ENCODE measurements at regions not wholly inside any gene's neighbourhood (a gene's known extent, or its start where the extent isn't known, plus 50 kb on each side); places are given as distances from the start of the nearest gene placed in this dataset.
"Not testable (repeated sequence)": the region's sequence is repeated elsewhere in the genome, so short reads cannot be mapped to it uniquely, and the experiment has no call there.

DNA sequence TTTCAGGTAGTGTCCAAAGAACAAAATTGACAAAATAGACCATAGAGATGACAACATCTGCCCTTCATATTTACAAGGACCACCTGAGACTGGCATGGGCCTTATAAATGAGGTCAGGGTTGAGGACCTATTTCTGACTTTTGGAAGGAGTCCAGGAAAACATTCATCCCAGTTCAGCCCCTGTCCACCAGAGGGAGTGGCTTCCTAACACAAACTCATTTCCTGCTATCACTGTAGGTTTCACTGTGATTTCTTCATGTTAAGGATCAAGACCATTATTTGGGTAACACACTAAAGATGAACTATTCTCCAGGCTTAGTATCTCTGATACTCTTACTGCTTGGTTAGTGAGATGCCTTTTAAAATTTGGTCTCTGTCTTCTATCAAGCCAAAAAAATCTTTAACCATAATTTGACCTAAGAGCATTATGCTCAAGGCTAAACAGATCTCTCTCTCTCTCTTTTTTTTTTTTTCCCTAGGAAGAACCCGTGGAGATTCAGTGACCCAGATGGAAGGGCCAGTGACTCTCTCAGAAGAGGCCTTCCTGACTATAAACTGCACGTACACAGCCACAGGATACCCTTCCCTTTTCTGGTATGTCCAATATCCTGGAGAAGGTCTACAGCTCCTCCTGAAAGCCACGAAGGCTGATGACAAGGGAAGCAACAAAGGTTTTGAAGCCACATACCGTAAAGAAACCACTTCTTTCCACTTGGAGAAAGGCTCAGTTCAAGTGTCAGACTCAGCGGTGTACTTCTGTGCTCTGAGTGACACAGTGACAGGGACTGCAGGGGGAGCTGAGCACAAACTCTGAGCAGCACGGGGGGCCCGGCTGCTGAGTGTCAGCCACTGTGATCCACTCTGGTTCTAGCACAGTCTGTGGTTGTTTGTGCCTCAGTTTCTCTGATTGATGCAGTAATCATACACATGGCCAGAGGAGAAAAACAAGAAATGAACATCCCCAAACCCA lies 267.6 kb upstream of the OR4E1 start:
- peak; percentile 30 for DNase-seq

DNA sequence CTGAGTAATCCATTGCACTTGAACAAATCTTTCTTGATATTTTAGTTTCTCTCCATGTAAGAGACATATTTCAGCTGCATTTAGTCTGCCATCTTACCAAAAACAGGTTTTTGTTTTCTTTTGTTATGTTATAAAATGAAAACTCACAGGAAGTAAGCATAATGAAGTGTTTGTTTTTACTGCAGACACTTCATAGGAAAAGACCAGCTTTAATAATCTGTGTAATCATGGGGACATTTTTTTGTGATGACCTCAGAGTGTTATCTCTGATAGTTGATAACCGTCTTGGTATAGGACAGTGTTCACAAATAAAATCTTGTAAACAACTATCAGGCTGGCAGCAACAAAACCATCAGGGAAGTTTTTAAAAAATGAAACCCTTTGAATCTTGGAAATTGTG lies 266.2 kb upstream of the OR4E1 start:
- no peak for DNase-seq

DNA sequence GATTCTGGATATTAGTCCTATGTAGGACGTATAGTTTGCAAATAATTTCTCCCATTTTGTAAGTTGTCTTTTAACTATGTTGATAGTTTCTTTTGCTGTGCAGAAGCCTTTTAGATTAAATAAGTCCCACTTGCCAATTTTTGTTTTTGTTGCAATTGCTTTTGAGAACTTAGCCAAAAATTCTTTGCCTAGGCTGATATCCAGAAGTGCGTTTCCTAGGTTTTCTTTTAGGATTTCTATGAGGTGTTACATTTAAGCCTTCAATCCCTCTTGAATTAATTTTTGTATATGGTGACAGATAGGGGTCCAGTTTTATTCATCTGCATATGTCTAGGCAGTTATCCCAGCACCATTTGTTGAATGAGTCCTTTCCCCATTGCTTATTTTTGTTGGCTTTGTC lies 264.4 kb upstream of the OR4E1 start:
- DNase-seq: no peak

DNA sequence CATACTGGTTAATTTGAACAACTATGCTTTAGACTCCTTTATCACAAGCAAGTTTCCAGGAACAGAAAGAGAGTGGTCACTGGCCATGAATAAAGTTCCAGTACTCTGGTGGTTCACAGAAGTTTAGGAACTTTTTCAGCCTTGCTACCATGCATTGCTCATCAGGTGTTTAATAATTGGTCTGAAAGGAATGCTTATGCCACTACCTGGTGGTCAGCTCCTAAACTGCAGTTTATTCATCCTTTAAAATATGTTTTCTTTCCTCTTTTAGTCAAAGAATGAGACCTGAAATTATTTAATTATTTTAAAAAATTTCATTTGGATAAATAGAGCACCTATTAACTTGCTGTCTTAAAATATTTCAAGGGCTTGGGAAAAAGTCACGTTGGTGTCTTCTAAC lies 260.1 kb upstream of the OR4E1 start:
- DNase-seq: no peak

DNA sequence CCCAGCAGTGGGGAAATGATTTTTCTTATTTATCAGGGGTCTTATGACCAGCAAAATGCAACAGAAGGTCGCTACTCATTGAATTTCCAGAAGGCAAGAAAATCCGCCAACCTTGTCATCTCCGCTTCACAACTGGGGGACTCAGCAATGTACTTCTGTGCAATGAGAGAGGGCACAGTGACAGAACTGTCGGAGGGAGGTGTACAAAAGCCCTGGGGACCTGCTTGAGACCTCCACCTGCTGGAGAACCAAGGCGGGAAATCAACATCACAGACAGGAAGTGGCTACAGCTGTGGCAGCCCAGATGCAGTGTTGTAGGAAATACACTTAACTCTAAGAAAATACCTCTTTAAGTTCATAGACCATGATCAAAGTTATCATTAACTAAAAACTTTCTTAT lies 250.9 kb upstream of the OR4E1 start:
- DNase-seq: peak; percentile 51

DNA sequence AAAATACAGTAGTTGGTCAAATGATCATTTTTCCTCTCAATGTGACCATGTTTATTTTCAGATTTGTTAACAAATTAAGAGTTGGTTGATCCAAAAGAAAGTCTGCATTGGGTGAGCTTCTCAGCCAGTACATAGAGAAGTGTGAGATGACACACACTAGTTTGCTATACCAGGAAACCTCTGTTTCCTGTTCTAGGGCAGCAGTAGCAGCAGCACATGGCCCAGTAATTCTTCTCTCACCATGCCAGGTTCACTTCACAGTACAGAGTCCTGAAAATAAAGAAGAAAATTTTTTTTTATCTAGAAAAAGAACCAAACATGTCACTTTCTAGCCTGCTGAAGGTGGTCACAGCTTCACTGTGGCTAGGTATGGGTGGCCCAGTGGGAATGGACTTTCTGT lies 250.2 kb upstream of the OR4E1 start:
- DNase-seq: peak; percentile 17

DNA sequence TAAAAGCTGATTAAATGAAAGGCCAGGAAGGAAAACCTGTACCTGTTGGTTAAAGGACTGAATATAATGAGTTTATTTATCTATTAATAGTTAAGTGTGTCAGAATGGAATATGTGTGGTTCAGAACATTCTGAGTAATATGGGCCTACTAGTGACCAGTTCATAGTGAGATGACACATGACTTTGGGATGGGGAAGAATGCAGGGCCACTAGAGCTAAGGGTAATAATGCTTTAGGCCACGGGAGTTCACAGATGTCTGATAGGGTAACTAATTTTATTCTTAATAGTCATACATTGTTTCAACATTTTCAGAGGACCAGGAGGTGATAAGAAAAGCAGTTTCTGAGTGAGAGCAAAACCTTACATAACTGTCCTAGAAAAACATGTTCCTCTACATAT lies 247.8 kb upstream of the OR4E1 start:
- no peak for DNase-seq

DNA sequence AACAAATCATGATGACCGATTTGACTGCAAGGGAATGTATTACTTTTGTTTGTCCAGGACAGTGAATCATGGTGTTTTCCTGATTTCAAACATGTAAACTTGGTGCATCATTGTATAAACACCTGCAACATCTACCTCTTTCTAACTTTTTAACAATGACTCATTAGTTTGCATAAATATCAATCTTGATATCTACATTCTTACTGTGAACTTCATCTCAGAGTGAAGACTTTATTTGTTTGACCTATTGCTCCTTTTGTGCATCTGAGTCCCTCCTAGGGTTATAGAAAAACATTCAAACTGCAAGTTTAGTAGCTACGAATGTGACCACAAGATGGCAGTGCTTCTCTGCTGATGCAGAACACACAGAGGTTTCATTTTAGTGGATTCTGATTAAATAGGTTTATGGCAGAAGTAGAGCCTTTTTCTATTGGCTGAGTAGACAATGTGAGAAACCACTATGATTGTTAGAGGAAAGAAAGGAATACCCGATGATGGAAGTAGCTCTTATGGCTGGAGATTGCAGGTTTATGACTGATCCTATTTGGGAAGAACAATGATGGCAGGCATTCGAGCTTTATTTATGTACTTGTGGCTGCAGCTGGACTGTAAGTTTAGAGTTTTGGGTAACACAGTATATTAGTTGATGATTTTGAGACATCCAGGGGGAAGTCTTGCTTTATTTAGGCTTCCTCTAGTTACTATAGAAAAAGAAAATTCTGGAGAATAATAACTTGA lies 244.2 kb upstream of the OR4E1 start:
- DNase-seq: peak; percentile 45

DNA sequence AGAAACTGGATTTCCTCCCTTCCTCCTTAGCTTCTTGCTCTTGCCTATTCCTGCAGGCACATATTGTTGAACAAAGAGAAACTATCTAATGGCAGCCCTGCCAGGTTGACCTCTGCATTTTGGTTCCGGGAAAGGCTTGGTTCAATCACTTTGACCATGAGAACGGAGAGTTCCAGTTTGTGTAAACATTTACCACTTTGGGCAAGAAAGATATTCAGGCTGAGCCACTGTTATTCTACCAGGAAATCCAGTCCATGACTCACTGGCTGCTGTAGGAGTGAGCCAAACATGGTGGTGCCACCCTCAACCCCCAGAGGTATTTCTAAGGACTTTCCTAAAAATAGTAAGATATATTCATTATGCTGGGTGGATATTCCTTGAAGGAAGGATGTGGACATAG lies 242.2 kb upstream of the OR4E1 start:
- no peak for DNase-seq

DNA sequence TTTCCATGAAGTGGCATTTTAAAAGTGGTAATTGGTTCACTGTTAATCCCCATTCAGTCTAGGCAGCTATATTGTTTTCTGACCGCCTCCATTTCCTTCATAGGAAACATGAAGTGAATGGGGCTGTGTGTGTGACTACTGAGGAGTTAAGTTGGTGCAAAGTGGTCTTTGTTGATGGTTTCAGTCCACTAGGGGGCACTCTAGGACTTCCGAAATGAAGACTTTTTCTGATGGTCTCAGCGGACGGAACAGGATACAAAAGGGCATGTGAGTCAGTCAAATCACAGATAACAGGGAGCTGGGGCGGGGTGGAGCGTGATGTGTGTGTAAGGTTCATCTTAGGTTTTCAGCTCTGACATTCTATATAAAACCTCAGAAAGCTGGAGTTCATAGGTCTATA lies 240.1 kb upstream of the OR4E1 start:
- DNase-seq: peak; percentile 72

DNA sequence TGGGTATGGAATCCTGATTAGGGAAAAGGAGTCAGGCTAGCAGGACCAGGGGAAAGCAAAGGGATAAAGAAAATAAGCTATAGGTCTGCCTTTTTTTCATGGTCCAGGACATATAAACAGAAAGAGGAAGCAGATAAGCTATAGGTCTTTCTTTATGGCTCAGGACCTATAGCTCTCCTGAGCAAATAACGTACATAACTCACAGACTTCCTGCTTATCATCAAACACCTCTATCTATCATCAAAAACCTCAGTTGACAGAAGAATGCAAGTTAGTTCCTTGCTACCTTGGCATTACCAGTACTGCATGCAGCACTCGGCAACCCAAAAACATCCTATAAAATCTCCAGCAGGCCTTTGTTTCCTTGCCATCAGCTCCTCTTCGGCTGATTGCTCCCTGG lies 238.7 kb upstream of the OR4E1 start:
- no peak for DNase-seq

DNA sequence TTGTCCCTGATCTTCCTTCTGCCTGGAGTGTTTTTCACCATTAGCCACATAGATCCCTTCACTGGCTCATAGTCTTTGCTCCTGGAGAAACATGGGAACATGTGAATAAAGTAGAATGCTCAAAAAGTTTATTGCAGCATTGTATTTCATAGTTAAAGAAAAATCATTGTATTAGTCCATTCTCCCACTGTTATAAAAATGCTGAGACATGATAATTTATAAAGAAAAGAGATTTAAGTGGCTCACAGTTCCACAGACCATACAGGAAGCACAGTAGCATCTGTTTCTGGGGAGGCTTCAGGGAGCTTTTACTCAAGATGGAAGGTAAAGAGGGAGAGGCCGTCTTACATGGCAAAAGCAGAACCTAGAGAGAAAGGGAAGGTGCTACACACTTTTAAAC lies 238.3 kb upstream of the OR4E1 start:
- no peak for DNase-seq

DNA sequence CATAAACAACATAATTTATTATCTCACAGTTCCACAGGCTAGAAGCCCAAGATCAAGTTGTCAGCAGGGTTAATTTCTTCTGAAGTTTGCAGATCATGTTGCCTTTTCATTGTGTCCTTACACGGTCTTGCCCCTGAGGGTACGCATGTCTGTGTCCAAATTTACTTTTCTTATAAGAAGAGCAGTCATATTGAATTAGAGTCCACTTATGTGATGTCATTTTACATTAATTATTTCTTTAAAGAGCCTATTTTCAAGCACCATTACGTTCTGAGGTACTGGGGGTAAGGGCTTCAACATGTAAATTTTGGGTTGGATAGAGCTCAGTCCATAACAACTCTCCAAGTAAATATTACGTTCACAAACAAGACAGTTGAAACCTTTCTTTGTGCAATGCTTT lies 236.6 kb upstream of the OR4E1 start:
- no peak for DNase-seq

DNA sequence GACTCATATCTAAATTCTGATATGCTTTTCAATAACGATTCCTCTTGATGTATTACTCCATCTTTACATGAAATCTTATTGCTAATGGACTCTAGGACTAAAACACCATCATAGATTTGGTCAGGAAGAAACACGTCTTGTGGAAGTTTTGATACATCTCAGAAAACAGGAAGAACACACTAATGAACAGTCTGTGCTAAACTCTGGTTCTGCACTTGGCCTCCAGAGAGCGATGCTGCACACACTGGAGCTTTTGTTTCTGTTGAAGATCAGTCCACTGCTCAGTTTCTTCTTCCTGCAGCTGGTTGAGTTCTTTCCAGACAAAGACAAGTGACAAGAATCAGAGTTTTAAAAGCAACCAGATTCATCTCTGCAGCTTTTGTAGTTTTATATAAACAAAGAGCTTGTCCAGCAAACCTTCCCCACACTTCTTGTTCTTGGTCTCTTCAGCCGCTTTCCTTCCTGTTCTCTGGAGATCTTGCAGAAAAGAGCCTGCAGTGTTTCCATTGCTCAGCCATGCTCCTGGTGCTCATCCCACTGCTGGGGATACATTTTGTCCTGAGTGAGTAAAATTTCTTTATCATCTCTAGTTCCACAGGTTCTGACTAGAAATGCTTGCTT lies 229.1 kb upstream of the OR4E1 start:
- peak; percentile 42 for DNase-seq

DNA sequence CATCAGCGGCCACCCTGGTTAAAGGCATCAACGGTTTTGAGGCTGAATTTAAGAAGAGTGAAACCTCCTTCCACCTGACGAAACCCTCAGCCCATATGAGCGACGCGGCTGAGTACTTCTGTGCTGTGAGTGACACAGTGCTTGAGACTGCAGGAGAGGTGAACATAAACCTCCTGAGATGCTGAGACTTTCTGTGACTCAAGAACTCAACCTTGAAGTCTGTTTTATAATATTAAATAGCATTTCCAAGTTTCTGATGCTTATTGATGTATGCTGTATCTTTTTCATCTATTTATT lies 221.2 kb upstream of the OR4E1 start:
- not testable (repeated sequence) for DNase-seq

DNA sequence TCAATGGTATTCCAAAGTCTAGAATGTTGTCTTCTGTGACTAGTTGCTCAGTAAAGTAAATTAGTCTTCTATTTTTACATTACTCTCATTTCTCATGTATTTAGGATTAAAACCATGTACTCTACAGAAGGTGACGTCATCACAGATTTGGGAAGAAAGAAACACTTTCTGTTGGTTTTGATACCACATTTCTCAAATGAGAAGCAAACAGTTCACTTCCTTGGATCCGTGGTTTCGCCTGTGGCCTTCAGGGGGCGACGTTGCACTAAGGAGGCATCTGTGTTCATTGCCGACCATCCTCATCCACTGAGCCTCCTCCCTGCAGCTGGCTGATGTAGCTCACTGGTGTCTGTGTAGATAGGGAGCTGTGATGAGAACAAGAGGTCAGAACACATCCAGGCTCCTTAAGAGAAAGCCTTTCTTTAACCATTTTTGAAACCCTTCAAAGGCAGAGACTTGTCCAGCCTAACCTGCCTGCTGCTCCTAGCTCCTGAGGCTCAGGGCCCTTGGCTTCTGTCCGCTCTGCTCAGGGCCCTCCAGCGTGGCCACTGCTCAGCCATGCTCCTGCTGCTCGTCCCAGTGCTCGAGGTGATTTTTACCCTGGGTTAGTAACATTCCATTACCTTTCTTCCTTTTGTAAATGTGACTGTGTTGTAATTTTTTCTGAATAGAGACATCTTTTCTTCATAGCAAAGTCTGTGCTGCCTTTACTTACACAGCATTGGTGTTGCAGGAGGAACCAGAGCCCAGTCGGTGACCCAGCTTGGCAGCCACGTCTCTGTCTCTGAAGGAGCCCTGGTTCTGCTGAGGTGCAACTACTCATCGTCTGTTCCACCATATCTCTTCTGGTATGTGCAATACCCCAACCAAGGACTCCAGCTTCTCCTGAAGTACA lies 220.6 kb upstream of the OR4E1 start:
- DNase-seq: peak; percentile 48

DNA sequence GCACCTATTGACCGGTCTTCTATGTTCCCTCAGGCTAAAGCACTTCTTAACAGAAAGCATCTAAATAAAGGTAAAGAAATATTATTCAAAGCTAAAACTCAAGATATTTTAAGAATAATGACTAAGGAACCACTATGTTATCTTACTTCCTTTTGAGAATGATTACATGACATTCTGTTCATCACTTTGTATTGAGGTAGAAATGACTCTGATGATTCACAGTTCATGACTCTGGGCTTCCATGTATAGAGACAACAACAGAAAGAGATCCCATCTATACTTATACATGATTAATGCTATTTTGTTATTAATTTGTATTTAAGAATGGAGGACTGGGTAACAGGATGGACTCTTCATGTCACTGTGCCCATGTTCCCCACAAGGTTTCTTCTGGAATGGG lies 218.3 kb upstream of the OR4E1 start:
- DNase-seq: no peak

DNA sequence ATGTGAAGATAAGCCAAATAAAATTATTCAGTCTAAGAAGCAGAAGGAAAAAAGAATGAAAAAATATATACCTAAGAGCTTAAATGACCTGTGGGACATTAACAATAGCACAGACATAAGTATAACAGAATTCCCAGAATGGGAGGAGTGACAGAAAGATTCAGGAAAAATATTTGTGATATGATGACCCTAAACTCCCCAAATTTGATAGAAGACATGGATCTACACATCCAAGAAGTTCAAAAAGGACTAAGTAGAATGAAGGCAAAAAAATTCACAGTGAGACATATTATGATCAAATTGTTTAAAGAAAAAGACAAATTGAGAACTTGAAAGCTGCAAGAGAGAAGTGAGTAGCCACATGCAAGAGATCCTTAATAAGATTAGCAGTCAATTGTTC lies 211.4 kb upstream of the OR4E1 start:
- no peak for DNase-seq

DNA sequence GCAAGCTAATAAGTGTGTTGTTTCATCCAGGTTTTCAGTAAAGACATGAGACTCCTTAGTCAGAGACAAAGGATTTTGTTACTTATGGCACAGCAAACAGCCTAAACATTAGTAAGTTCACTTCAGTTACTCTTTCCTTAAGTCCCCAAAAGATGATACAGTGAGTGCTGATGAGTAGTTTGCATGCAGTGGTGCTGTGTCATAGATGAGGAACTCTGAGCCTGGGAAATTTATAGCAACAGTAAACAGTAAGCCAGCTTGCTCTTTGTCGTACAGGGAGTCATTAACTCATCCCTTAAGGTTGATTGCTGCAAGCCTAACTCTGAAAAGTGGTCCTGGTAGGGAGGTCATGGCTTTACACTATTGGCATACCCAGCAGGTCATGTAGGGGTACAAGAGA lies 208.6 kb upstream of the OR4E1 start:
- DNase-seq: no peak

DNA sequence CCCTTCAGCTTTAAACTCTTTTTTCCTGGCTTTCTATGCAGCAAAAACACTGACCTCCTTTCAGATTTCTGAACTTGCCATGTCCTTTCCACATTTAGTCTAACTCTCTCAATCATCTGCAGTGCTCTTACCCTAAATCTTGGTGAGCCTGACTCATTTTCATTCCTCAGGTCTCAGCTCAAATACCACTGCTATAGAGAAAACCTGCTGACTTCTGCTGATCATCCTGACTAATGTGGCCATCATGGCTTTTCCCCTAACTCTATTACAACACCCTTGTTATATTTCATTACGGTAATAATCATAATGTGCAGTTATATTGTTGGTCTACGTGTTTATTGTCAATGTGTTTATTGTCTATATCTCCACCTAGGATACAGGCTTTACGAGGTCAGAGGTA lies 207.3 kb upstream of the OR4E1 start:
- no peak for DNase-seq

DNA sequence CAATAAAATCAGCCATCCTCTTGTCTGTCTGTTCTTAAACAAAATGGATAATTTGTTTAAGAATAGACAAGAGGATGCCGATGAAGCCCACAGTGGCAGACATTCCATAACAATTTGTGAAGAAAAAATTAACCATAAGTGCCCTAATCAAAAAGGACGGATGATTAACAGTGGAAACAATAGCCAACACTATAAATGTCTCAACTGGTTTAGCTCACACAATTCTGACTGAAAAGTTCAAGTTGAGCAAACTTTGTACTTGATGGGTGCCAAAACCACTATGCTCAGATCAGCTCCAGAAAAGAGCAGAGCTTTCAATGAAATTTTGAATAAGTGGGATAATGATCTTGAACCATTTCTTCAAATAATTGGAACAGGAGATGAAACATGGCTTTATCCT lies 202.2 kb upstream of the OR4E1 start:
- DNase-seq: no peak

DNA sequence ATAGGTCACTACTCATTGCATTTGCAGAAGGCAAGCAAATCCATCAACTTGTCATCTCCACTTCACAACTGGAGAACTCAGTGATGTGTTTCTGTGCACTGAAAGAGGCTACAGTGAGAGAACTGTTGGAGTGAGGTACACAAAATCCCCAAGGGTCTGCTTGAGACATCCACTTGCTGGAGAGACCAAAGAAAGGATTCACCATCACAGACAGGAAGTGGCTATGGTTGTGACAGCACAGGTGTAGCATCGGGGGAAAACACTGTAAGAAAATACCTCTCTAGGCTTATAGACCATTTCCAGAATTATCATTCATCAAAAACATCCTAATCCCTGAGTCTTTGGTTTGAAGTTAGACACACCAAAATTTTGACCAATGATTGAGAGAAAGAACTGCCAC lies 201.3 kb upstream of the OR4E1 start:
- no peak for DNase-seq

DNA sequence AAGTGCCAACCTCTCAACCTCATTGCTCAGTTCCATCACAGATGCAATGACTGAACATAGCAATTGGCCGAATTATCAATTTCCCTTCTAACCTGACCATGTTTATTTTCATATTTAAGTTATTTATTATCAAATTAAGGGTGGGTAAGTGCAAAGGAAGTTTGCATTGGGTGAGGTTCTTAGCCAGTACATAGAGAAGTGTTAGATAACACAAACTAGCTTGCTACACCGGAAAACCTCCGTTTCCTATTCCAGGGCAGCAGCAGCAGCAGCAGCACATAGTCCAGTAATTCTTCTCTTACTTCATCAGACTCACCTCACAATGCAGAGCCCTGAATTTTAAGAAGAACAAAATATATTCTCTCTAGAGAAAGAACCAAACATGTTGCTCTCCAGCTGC lies 200.5 kb upstream of the OR4E1 start:
- no peak for DNase-seq
